H9 (cell line): ENCODE measurements at regions not wholly inside any gene's neighbourhood (a gene's known extent, or its start where the extent isn't known, plus 50 kb on each side); places are given as distances from the start of the nearest gene placed in this dataset.

Experiments
- DNase-seq: peaks from one replicate; pipeline ENCODE4 v3.0.0-alpha.2; 2017
- H2AFZ ChIP-seq: one replicate; pipeline ENCODE4 v1.6.1; 2013; ENCODE audit warnings: mild to moderate bottlenecking, low read length, control low read depth, moderate library complexity
- H2AK5ac ChIP-seq: 2 replicates; pipeline ENCODE4 v1.6.1; 2013; ENCODE audit warnings: low read length, control low read depth, mixed read lengths; ENCODE audit not compliant: insufficient read length
- H2BK120ac ChIP-seq: one replicate; pipeline ENCODE4 v1.6.1; 2013; ENCODE audit warnings: low read depth, mild to moderate bottlenecking, low read length, control low read depth, inconsistent platforms; ENCODE audit not compliant: poor library complexity, severe bottlenecking
- H2BK12ac ChIP-seq: 2 replicates; pipeline ENCODE4 v1.6.1; 2013; ENCODE audit warnings: low read length, control low read depth, mixed read lengths, low read depth; ENCODE audit not compliant: insufficient read length
- H2BK15ac ChIP-seq: 2 replicates; pipeline ENCODE4 v1.6.1; 2013; ENCODE audit warnings: low read depth, low read length, control low read depth
- H2BK20ac ChIP-seq: one replicate; pipeline ENCODE4 v1.6.1; 2013; ENCODE audit warnings: low read depth, mild to moderate bottlenecking, low read length, control low read depth, inconsistent platforms; ENCODE audit not compliant: poor library complexity, severe bottlenecking
- H2BK5ac ChIP-seq: 2 replicates; pipeline ENCODE4 v1.6.1; 2013; ENCODE audit warnings: low read length, control low read depth, mixed read lengths; ENCODE audit not compliant: insufficient read length
- H3K14ac ChIP-seq: 2 replicates; pipeline ENCODE4 v1.6.1; 2013; ENCODE audit warnings: low read length, control low read depth; ENCODE audit not compliant: insufficient read depth
- H3K18ac ChIP-seq: 2 replicates; pipeline ENCODE4 v1.6.1; 2013; ENCODE audit warnings: low read depth, mild to moderate bottlenecking, mixed read lengths, low read length, control low read depth; ENCODE audit not compliant: insufficient read length
- H3K23ac ChIP-seq: 2 replicates; pipeline ENCODE4 v1.6.1; 2013; ENCODE audit warnings: low read length, control low read depth, mixed read lengths, low read depth; ENCODE audit not compliant: insufficient read length
- H3K23me2 ChIP-seq: 2 replicates; pipeline ENCODE4 v1.6.1; 2013; ENCODE audit warnings: low read depth, mild to moderate bottlenecking, mixed read lengths, low read length, control low read depth; ENCODE audit not compliant: insufficient read length, poor library complexity, severe bottlenecking
- H3K27ac ChIP-seq: 2 replicates; pipeline ENCODE4 v1.5.1; 2013; ENCODE audit warnings: low read length, control low read depth, mixed read lengths, low read depth; ENCODE audit not compliant: insufficient read length
- H3K27me3 ChIP-seq: 2 replicates; pipeline ENCODE4 v1.6.1; 2013; ENCODE audit warnings: low read length, control low read depth, inconsistent platforms; ENCODE audit not compliant: insufficient read depth
- H3K4ac ChIP-seq: 2 replicates; pipeline ENCODE4 v1.6.1; 2013; ENCODE audit warnings: low read depth, mild to moderate bottlenecking, control low read depth, inconsistent platforms, low read length, moderate library complexity
- H3K4me1 ChIP-seq: 2 replicates; pipeline ENCODE4 v1.6.1; 2013; ENCODE audit warnings: low read length, control low read depth, inconsistent platforms; ENCODE audit not compliant: insufficient read depth
- H3K4me2 ChIP-seq: 2 replicates; pipeline ENCODE4 v1.6.1; 2013; ENCODE audit warnings: low read length, control low read depth, mixed read lengths; ENCODE audit not compliant: insufficient read length, insufficient read depth
- H3K56ac ChIP-seq: 2 replicates; pipeline ENCODE4 v1.6.1; 2013; ENCODE audit warnings: low read depth, mild to moderate bottlenecking, mixed read lengths, low read length, control low read depth; ENCODE audit not compliant: insufficient read length
- H3K79me1 ChIP-seq: 2 replicates; pipeline ENCODE4 v1.6.1; 2013; ENCODE audit warnings: low read depth, mild to moderate bottlenecking, moderate library complexity, low read length, control low read depth, inconsistent platforms; ENCODE audit not compliant: insufficient read depth, poor library complexity, severe bottlenecking
- H3K79me2 ChIP-seq: 2 replicates; pipeline ENCODE4 v1.6.1; 2013; ENCODE audit warnings: low read length, control low read depth, inconsistent platforms; ENCODE audit not compliant: insufficient read depth
- H3K9ac ChIP-seq: 2 replicates; pipeline ENCODE4 v1.6.1; 2013; ENCODE audit warnings: low read length, control low read depth, mixed read lengths; ENCODE audit not compliant: insufficient read length; ENCODE audit errors: extremely low read depth
- H3K9me3 ChIP-seq: one replicate; pipeline ENCODE4 v1.6.1; 2013; ENCODE audit warnings: low read depth, low read length, inconsistent platforms; ENCODE audit not compliant: control insufficient read depth
- H3T11ph ChIP-seq: one replicate; pipeline ENCODE4 v1.6.1; 2013; ENCODE audit warnings: mild to moderate bottlenecking, low read length, control low read depth, inconsistent platforms
- H4K20me1 ChIP-seq: one replicate; pipeline ENCODE4 v1.6.1; 2013; ENCODE audit not compliant: control insufficient read depth, insufficient read length, insufficient read depth
- H4K5ac ChIP-seq: 2 replicates; pipeline ENCODE4 v1.6.1; 2013; ENCODE audit warnings: low read depth, mild to moderate bottlenecking, mixed read lengths, low read length, control low read depth; ENCODE audit not compliant: insufficient read length
- H4K8ac ChIP-seq: replicated peaks from 2 replicates; pipeline ENCODE4 v1.6.1; 2013; ENCODE audit warnings: low read length, control low read depth, mixed read lengths, low read depth; ENCODE audit not compliant: insufficient read length
- H4K91ac ChIP-seq: 2 replicates; pipeline ENCODE4 v1.6.1; 2013; ENCODE audit warnings: low read depth, mild to moderate bottlenecking, moderate library complexity, mixed read lengths, low read length, control low read depth; ENCODE audit not compliant: insufficient read length
- H3K27ac Mint-ChIP-seq, 3 experiments: 2 replicates in 2 of 3; 3 replicates in 1 of 3; pipeline ENCODE4 v1.8.0; 2020 to 2021; ENCODE audit warnings: mixed read lengths in 3 of 3, mild to moderate bottlenecking in 1 of 3, moderate library complexity in 1 of 3
- H3K27me3 Mint-ChIP-seq: 2 replicates; pipeline ENCODE4 v1.8.0; 2021; ENCODE audit warnings: low read depth, mild to moderate bottlenecking, moderate library complexity, mixed read lengths
- H3K36me3 Mint-ChIP-seq, 3 experiments: 2 replicates in 2 of 3; 3 replicates in 1 of 3; pipeline ENCODE4 v1.8.0; 2020 to 2021; ENCODE audit warnings: low read depth in 3 of 3, mixed read lengths in 3 of 3; ENCODE audit not compliant: insufficient read depth in 1 of 3
- H3K4me1 Mint-ChIP-seq, 2 experiments: 2 replicates each; pipeline ENCODE4 v1.8.0; 2020; ENCODE audit warnings: mixed read lengths in 2 of 2
- H3K4me3 Mint-ChIP-seq, 2 experiments: 2 replicates in 1 of 2; 3 replicates in 1 of 2; pipeline ENCODE4 v1.8.0; 2020 to 2021; ENCODE audit warnings: mild to moderate bottlenecking in 2 of 2, mixed read lengths in 2 of 2, moderate library complexity in 1 of 2
- H3K9me3 Mint-ChIP-seq, 2 experiments: 2 replicates in 1 of 2; 3 replicates in 1 of 2; pipeline ENCODE4 v1.8.0; 2020; ENCODE audit warnings: mild to moderate bottlenecking in 2 of 2, mixed read lengths in 2 of 2, moderate library complexity in 1 of 2
- CTCF ChIP-seq: fragments of 200-600 bp; sonication (generic); conservative IDR thresholded peaks from 3 replicates; pipeline ENCODE4 v1.8.0; 2021; ENCODE audit warnings: antibody characterized with exemption, mild to moderate bottlenecking
- WGBS: extraction: QIAGEN DNeasy Blood & Tissue Kit; methylation state at CpG from one replicate; pipeline ENCODE4 v1.1.7; 2013; ENCODE audit warnings: missing lambda C conversion rate, low lambda C conversion rate, mixed read lengths; ENCODE audit not compliant: insufficient read length; ENCODE audit errors: extremely low coverage; 5-methylcytosine and 5-hydroxymethylcytosine counted together

GRCh38 chr21:16179773-16180172 is 450.0 kb downstream of the USP25 start:
- Histone ChIP-seq H3K4ac (no peak overlapping the region), H3K4me1 (no peaks in the 10 kb centered on the region; the same call in 1 of the 2 replicates), H2BK12ac (no peak overlapping the region), H2BK5ac (no peak overlapping the region), H2BK15ac (no peak overlapping the region), H3K9ac (no peak overlapping the region), H3K56ac (no peak overlapping the region), H2BK20ac (no peak overlapping the region), H4K91ac (no peak overlapping the region), H3T11ph (no peak overlapping the region), H3K27me3 (no peaks in the 10 kb centered on the region), H3K14ac (no peak overlapping the region), H3K23me2 (no peaks in the 10 kb centered on the region), H3K23ac (no peak overlapping the region), H3K79me1 (no peaks in the 10 kb centered on the region), H4K20me1 (no peaks in the 10 kb centered on the region), H3K9me3 (no peaks in the 10 kb centered on the region), H2BK120ac (no peak overlapping the region), H3K18ac (no peak overlapping the region), H3K4me2 (no peak overlapping the region), H3K79me2 (no peaks in the 10 kb centered on the region), H2AK5ac (no peak overlapping the region), H3K27ac (no peak overlapping the region), H4K8ac (no peak overlapping the region), H2AFZ (no peak overlapping the region), H4K5ac (no peak overlapping the region)
- no peak overlapping the region for H3K4me3 Mint-ChIP-seq
- WGBS: no CpG with 5 or more reads among the region's 3 CpGs
- no peak for DNase-seq
- TF ChIP-seq CTCF: no peak
- H3K27ac Mint-ChIP-seq: no peak overlapping the region; a peak in 2 of 7 replicates
- H3K9me3 Mint-ChIP-seq: no peaks in the 10 kb centered on the region
- no peaks in the 10 kb centered on the region for H3K36me3 Mint-ChIP-seq
- H3K27me3 Mint-ChIP-seq: no peaks in the 10 kb centered on the region
- peaks cover 17 to 22% of the 10 kb centered on the region in 2 experiments for H3K4me1 Mint-ChIP-seq
